Epithelial cell of esophagus (primary cell): ENCODE measurements at regions not wholly inside any gene's neighbourhood (a gene's known extent, or its start where the extent isn't known, plus 50 kb on each side); places are given as distances from the start of the nearest gene placed in this dataset.

Source experiments
- DNase-seq: peaks from one replicate; pipeline ENCODE4 v3.0.0; 2010; ENCODE audit warnings: low read depth
- H3K4me3 ChIP-seq: 2 replicates; pipeline ENCODE4 v1.5.1; 2011; ENCODE audit warnings: mild to moderate bottlenecking, low read length, control low read depth
- TF ChIP-seq, protein P1 (sequence below): IDR thresholded peaks from 2 replicates; pipeline ENCODE4 v1.5.1; 2011; ENCODE audit warnings: low read depth, mild to moderate bottlenecking, low read length, control low read depth, inconsistent platforms; ENCODE audit not compliant: insufficient read depth; ENCODE audit errors: missing control alignments

DNA sequence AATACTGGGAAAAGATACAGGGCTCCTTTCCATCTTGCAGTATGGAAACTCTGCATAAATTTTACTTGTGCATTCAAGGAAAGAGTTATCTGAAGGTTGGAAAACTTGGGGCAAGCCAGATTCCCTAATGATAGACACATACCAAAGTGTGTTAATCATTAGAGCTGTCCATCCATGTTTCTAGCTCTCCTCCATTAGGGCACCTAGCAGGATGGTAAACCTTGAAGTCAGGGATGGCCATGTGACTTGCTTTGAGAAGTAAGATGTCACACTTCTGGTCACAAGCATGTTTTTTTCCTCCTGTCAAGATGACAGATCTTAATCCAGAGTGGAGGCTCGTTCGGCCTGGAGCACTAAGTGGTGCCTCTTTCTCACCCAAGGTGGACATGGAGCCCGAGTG lies 241.9 kb upstream of the RUNX1 start:
- TF ChIP-seq, protein P1, sequence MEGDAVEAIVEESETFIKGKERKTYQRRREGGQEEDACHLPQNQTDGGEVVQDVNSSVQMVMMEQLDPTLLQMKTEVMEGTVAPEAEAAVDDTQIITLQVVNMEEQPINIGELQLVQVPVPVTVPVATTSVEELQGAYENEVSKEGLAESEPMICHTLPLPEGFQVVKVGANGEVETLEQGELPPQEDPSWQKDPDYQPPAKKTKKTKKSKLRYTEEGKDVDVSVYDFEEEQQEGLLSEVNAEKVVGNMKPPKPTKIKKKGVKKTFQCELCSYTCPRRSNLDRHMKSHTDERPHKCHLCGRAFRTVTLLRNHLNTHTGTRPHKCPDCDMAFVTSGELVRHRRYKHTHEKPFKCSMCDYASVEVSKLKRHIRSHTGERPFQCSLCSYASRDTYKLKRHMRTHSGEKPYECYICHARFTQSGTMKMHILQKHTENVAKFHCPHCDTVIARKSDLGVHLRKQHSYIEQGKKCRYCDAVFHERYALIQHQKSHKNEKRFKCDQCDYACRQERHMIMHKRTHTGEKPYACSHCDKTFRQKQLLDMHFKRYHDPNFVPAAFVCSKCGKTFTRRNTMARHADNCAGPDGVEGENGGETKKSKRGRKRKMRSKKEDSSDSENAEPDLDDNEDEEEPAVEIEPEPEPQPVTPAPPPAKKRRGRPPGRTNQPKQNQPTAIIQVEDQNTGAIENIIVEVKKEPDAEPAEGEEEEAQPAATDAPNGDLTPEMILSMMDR, result no peak
- no peak overlapping the region for H3K4me3 ChIP-seq
- no peak for DNase-seq

DNA sequence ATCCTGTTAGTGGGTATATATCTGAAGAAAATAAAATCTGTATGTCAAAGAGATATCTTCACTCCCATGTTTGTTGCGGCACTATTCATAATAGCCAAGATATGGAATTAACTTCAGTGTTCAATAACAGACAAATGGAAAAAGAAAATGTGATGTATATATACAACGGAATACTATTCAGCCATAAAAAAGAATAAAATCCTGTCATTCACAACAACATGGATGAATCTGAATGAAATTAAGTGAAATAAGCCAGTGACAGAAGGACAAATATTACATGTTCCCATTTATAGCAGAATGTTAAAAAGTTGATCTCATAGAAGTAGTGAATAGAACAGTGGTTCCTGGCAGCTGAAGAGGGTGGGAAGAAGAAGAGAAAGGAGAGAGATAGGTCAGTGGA lies 239.1 kb upstream of the RUNX1 start:
- no peak for DNase-seq
- TF ChIP-seq, protein P1, result no peak
- H3K4me3 ChIP-seq, result no peak overlapping the region

DNA sequence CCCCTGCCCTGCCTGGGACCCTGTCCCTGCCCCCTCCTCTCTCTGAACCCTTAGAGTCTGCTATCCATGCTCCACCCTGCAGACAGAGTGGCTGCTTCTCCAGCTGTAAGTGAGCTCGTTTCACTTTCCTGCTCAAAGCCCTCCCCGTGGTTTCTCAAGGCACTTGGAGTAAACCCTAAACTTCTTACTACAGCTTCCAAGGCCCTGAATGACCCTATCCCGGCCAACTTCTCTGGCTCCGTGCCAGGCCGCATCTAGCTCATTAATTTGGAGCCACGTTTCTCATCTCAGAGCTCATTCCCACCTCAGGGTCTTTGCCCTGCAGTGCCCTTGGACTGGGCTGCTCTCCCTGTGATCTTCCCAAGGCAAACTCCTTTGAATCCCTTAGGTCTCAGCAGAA lies 235.1 kb upstream of the RUNX1 start:
- no peak overlapping the region for H3K4me3 ChIP-seq
- no peak for DNase-seq
- TF ChIP-seq, protein P1, result no peak

DNA sequence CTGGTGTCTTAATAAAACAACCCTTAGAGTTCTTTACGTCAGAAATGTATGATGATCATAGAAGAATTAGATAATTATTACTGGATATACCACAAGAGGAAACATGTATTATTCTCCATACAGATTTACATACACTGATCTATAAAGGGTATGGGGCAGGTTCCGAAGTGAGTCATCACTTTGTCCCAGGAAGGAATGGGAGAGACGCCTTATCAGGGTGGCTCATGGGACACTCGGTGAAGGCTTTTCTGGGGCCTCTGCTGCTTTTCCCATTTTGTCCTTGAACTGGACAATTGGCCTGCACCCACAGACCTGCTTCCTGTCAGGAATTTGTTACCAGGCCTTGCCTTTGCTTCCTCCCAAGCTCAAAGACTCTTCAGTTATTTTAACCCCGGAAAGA lies 233.8 kb upstream of the RUNX1 start:
- no peak overlapping the region for H3K4me3 ChIP-seq
- no peak for DNase-seq
- TF ChIP-seq, protein P1, result no peak

DNA sequence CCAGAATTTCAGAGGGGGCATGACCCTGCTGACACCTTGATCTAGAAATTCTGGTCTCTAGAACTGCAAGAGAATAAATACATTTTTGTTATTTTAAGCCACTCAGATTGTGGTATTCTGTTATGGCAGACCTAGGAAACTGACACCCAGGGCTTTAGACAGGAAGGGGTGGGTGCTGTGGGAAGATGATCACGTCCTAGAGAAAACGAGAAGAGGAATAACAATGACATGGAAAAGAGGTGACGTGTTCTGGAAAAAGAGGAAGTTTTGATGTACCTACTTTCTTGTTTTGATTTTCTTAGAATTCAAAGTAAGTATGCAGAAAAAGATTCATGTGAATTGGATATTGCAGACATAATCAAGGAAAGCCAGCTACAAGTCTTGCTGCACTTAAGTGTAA lies 232.9 kb upstream of the RUNX1 start:
- TF ChIP-seq, protein P1, result no peak
- DNase-seq, result no peak
- H3K4me3 ChIP-seq, result no peak overlapping the region

DNA sequence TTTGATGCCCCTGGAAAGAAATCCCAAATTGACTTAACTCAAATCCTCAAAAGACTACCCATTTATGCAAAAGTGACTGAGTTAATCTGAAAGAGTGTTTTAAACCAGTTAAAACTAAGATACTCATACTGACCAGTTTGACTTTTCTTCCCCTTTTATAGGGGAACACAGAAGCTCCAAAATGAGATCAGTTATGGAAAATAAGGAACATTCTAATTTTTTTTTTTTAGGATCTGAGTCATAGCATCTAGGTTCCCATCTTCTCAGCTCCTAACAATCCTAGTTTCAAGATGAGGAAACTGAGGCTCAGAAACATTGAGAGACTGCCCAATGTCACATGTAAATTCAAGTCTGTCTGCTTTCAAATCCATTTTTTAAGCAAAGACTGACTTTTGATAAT lies 231.1 kb upstream of the RUNX1 start:
- TF ChIP-seq, protein P1, result no peak
- H3K4me3 ChIP-seq, result no peak overlapping the region
- no peak for DNase-seq

DNA sequence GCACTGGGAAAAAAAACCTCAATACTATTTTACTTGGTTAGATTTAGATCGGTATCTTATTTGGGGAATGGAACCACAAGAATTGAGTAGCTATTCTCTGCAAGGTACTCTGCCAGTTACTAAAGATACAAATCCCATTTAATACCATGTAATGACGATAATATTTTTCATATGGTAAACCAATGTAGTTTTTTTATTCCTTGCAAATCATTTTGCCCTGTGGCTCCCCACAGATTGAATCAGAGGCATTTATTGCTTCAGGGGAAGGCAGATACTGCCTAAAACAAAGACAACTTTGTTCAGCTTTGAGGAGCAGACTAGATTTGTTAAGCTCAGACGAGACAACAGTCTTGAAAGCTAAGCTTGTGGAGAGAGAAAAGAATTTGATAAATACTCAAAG lies 226.7 kb upstream of the RUNX1 start:
- H3K4me3 ChIP-seq, result no peak overlapping the region
- DNase-seq, result peak; percentile 38
- TF ChIP-seq, protein P1, result no peak
